Pancreas (tissue), 10 donors: ENCODE measurements at regions not wholly inside any gene's neighbourhood (a gene's known extent, or its start where the extent isn't known, plus 50 kb on each side); places are given as distances from the start of the nearest gene placed in this dataset.
"Not testable (repeated sequence)": the region's sequence is repeated elsewhere in the genome, so short reads cannot be mapped to it uniquely, and the experiment has no call there.

ENCODE experiments used
- ATAC-seq, 4 donors: fragments of 200-7000 bp; cut with Tn5 transposase; one replicate each; pipeline versions ENCODE4 v1.8.0 to v1.9.1; 2020; ENCODE audit warnings: mild to moderate bottlenecking in 4 of 4, moderate library complexity in 4 of 4
- DNase-seq, 6 donors: peaks; one replicate each; pipeline ENCODE4 v3.0.0-alpha.2; 2020
- FAIRE-seq: peaks from 2 replicates; lab custom pipeline; 2012; peaks lifted over from hg19 to GRCh38; lab: Jason Lieb, UNC
- H3K27ac ChIP-seq, 4 donors: fragments of 200-600 bp; sonication (generic); 1 replicate in 3 of 4; 2 replicates in 1 of 4; pipeline versions ENCODE4 v1.5.0 to v1.8.0; 2020
- H3K27me3 ChIP-seq, 4 donors: fragments of 200-600 bp; one replicate each; pipeline ENCODE4 v1.8.0; 2021
- H3K36me3 ChIP-seq, 3 donors: fragments of 200-600 bp; sonication (generic) in 1 of 3; one replicate each; pipeline versions ENCODE4 v1.5.0 to v1.8.0; 2020 to 2021
- H3K4me1 ChIP-seq, 3 donors: fragments of 200-600 bp; one replicate each; pipeline ENCODE4 v1.8.0; 2021
- H3K4me3 ChIP-seq, 4 donors: fragments of 200-600 bp; sonication (generic) in 2 of 4; one replicate each; pipeline versions ENCODE4 v1.5.0 to v1.8.0; 2020 to 2021
- H3K9me3 ChIP-seq, 4 donors: fragments of 200-600 bp; one replicate each; pipeline ENCODE4 v1.8.0; 2021
- CTCF ChIP-seq, 4 donors: fragments of 200-600 bp; sonication (generic) in 3 of 4; IDR thresholded peaks; one replicate each; pipeline versions ENCODE4 v1.5.0 to v1.8.0; 2021; ENCODE audit warnings: antibody characterized with exemption in 4 of 4
- WGBS, 2 donors: extraction: QIAGEN DNeasy Blood & Tissue Kit; methylation state at CpG; one replicate each; pipeline ENCODE4 v1.1.7; 2013; 5-methylcytosine and 5-hydroxymethylcytosine counted together
- intact Hi-C, 3 donors: fragments of 100-400 bp; cut with DNase I; formaldehyde crosslinking; loops; one replicate each; pipeline versions ENCODE4 v1.11.1 to v1.14.2; 2022
- donor health status: healthy with polysubstance abuse.
- donor health status: DM: no; HTN: no; CAD: no; lungs with moderate emphysema.
- donor health status: DM: no; HTN: no; CAD: no.
- donor health status: control.
- donor health status: control.
- donor health status: Bipolar disorder and iron deficiency.
- donor health status: DM: yes; HTN: yes; CAD: no.
- donor health status: DM: no; HTN: no; CAD: no.
- donor health status: DM: no; HTN: no; CAD: no.
- donor health status: DM: yes; HTN: yes; CAD: no.

DNA sequence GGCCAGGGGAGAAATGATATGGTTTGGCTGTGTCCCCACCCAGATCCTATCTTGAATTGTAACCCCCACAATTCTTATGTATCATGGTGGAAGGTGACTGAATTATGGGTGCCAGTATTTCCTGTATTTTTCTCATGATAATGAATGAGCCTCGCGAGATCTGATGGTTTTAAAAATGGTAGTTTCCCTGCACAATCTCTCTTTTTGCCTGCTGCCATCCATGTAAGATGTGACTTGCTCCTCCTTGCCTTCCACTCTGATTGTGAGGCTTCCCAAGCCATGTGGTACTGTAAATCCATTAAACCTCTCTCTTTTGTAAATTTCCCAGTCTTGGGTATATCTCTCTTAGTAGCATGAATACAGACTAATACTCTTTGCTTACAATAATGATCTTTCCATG lies 1453.9 kb upstream of the B3GALT2 start:
- 75 to 93% methylated on average over 2 of the region's 2 CpGs for WGBS, 2 donors
- Histone ChIP-seq H3K4me3 (no peak overlapping the region), H3K9me3 (no peaks in the 10 kb centered on the region), H3K27ac (no peak overlapping the region), H3K36me3 (no peaks in the 10 kb centered on the region), H3K4me1 (no peaks in the 10 kb centered on the region), H3K27me3 (no peaks in the 10 kb centered on the region)
- ATAC-seq (no peak), FAIRE-seq (no peak), DNase-seq (no peak)
- no peak for TF ChIP-seq CTCF (IDR thresholded peaks at IDR 0.05)
- intact Hi-C loops: no loop called here

- intact Hi-C loops: no loop called here
- H3K4me3 ChIP-seq: no peak overlapping the region
- H3K27ac ChIP-seq: no peak overlapping the region
- ATAC-seq: no peak
- DNase-seq: no peak
- no peaks in the 10 kb centered on the region for H3K27me3 ChIP-seq
- H3K9me3 ChIP-seq: no peaks in the 10 kb centered on the region
- WGBS, 2 donors: 57 to 58% methylated on average over 2 of the region's 2 CpGs
- no peak for TF ChIP-seq CTCF (IDR thresholded peaks at IDR 0.05)
- no peaks in the 10 kb centered on the region for H3K4me1 ChIP-seq
- no peak for FAIRE-seq
- no peaks in the 10 kb centered on the region for H3K36me3 ChIP-seq
These were observed 1442.6 kb upstream of the B3GALT2 start for GRCh38 chr1:194629011-194629410.

DNA sequence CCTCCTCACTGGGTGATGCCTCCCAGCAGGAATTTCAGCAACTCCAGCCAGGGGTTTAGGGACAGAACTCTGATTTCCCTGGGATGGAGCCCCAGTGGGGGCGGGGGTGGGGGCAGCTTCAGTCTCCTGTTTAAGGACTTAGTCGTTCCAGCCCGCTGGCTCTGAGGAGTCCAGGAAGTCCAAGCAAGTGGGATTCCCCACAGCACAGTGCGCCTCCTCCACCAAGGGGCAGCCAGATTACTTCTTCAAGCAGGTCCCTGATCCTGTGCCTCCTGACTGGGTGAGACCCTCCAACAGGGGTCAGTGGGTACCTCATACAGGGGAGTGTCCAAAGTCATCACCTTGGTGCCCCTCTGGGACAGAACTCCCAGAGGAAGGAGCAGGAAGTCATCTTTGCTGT lies 1438.4 kb upstream of the B3GALT2 start:
- no peak for ATAC-seq
- 74 to 81% methylated on average over 4 of the region's 4 CpGs for WGBS, 2 donors

GRCh38 chr1:194618101-194618500 lies 1431.7 kb upstream of the B3GALT2 start:
- Histone ChIP-seq H3K9me3 (no peaks in the 10 kb centered on the region), H3K36me3 (no peaks in the 10 kb centered on the region), H3K4me1 (no peaks in the 10 kb centered on the region), H3K27ac (no peak overlapping the region), H3K4me3 (no peak overlapping the region), H3K27me3 (no peaks in the 10 kb centered on the region)
- DNase-seq (no peak), ATAC-seq (no peak), FAIRE-seq (no peak)
- intact Hi-C loops: no loop called here
- no peak for TF ChIP-seq CTCF (IDR thresholded peaks at IDR 0.05)
- WGBS, 2 donors: 70 to 81% methylated on average over 2 of the region's 2 CpGs

More for the DNA sequence above, 1438.4 kb upstream of the B3GALT2 start:
- no peak for TF ChIP-seq CTCF (IDR thresholded peaks at IDR 0.05)
- H3K36me3 ChIP-seq: no peaks in the 10 kb centered on the region
- FAIRE-seq (no peak), DNase-seq (no peak)
- no peaks in the 10 kb centered on the region for H3K9me3 ChIP-seq
- no peaks in the 10 kb centered on the region for H3K27me3 ChIP-seq
- no peak overlapping the region for H3K27ac ChIP-seq
- intact Hi-C loops: no loop called here
- H3K4me1 ChIP-seq: no peaks in the 10 kb centered on the region
- H3K4me3 ChIP-seq: no peak overlapping the region

DNA sequence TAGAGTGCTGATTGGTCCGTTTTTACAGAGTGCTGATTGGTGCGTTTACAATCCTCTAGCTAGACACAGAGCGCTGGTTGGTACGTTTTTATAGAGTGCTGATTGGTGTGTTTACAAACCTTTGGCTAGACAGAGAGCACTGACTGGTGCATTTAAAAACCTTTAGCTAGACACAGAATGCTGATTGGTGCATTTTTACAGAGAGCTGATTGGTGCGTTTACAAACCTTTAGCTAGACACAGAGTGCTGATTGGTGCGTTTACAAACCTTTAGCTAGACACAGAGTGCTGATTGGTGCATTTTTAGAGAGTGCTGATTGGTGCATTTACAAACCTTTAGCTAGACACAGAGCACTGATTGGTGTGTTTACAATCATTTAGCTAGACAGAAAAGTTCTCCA lies 1430.9 kb upstream of the B3GALT2 start:
- H3K4me3 ChIP-seq, H3K27ac ChIP-seq, H3K4me1 ChIP-seq, H3K36me3 ChIP-seq, ATAC-seq, DNase-seq, intact Hi-C loops, H3K9me3 ChIP-seq, FAIRE-seq, H3K27me3 ChIP-seq: not testable (repeated sequence)
- 66 to 78% methylated on average over 6 of the region's 6 CpGs for WGBS, 2 donors

DNA sequence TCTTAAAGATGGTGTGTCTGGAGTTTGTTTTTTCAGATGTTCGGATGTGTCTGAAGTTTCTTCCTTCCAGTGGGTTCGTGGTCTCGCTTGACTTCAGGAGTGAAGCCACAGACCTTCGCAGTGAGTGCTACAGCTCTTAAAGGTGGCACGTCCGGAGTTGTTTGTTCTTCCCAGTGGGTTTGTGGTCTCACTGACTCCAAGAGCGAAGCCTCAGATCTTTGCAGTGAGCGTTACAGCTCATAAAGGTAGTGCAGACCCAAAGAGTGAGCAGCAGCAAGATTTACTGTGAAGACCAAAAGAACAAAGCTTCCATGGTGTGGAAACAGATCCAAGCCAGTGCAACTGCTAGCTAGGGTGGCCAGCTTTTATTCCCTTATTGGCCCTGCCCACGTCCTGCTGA lies 1430.4 kb upstream of the B3GALT2 start:
- Histone ChIP-seq H3K4me3 (no peak overlapping the region), H3K9me3 (no peaks in the 10 kb centered on the region), H3K36me3 (no peaks in the 10 kb centered on the region), H3K27me3 (peaks cover 0 to 2% (median 0%) of the 10 kb centered on the region in 4 donors), H3K27ac (no peak overlapping the region), H3K4me1 (no peaks in the 10 kb centered on the region)
- ATAC-seq: no peak
- TF ChIP-seq CTCF (IDR thresholded peaks at IDR 0.05): no peak
- WGBS, 2 donors: 60 to 76% methylated on average over 9 of the region's 9 CpGs
- DNase-seq: no peak
- no peak for FAIRE-seq
- intact Hi-C loops: no loop called here
